ENCODE measurements at regions not wholly inside any gene's neighbourhood (a gene's known extent, or its start where the extent isn't known, plus 50 kb on each side); places are given as distances from the start of the nearest gene placed in this dataset.

- TF ChIP-seq CTCF (IDR thresholded peaks at IDR 0.05) (no peak), ZFX (IDR thresholded peaks at IDR 0.05; ENCODE audit: borderline replicate concordance) (no peak)
These were observed 144.7 kb downstream of the SLC4A3 start for GRCh38 chr2:219772103-219772635.

Data from 22Rv1 (cell line).